H1 (cell line): ENCODE measurements at regions not wholly inside any gene's neighbourhood (a gene's known extent, or its start where the extent isn't known, plus 50 kb on each side); places are given as distances from the start of the nearest gene placed in this dataset.

Experiments
- CTCF ChIA-PET: fragments of 300-600 bp; sonication (Branson Sonifier 250); formaldehyde crosslinking; loops from one replicate; lab custom pipeline; 2021; ENCODE audit not compliant: partially characterized antibody; lab: Charles Lee
- POLR2A ChIA-PET: fragments of 300-600 bp; sonication (Branson Sonifier 250); formaldehyde crosslinking; loops from one replicate; lab custom pipeline; 2021; ENCODE audit warnings: inconsistent platforms; ENCODE audit not compliant: partially characterized antibody; lab: Charles Lee
- DNase-seq, 2 experiments: peaks; one replicate each; pipeline versions ENCODE4 v3.0.0 to v3.0.0-alpha.2; 2010 to 2022; ENCODE audit warnings: low spot score in 2 of 2, low read depth in 1 of 2, mixed read lengths in 1 of 2
- FAIRE-seq: peaks from 2 replicates; lab custom pipeline; 2011; peaks lifted over from hg19 to GRCh38; lab: Jason Lieb, UNC
- H2AFZ ChIP-seq: 2 replicates; pipeline ENCODE4 v1.8.1; 2012; ENCODE audit warnings: low read length, inconsistent platforms
- H2AK5ac ChIP-seq: 2 replicates; pipeline ENCODE4 v1.6.1; 2013; ENCODE audit warnings: low read depth, low read length
- H2BK120ac ChIP-seq: replicated peaks from 2 replicates; pipeline ENCODE3; 2013; ENCODE audit warnings: low read depth, low read length, inconsistent platforms
- H2BK12ac ChIP-seq: 2 replicates; pipeline ENCODE4 v1.6.1; 2013; ENCODE audit warnings: low read depth, low read length
- H2BK15ac ChIP-seq: 2 replicates; pipeline ENCODE4 v1.6.1; 2013; ENCODE audit warnings: low read length
- H2BK20ac ChIP-seq: 2 replicates; pipeline ENCODE4 v1.6.1; 2013; ENCODE audit warnings: low read length
- H2BK5ac ChIP-seq: 2 replicates; pipeline ENCODE4 v1.6.1; 2013; ENCODE audit warnings: low read depth, low read length
- H3K14ac ChIP-seq: 2 replicates; pipeline ENCODE4 v1.6.1; 2013; ENCODE audit warnings: inconsistent platforms; ENCODE audit not compliant: insufficient read length
- H3K18ac ChIP-seq: 2 replicates; pipeline ENCODE4 v1.6.1; 2013; ENCODE audit warnings: low read length; ENCODE audit errors: extremely low read depth
- H3K23ac ChIP-seq: 2 replicates; pipeline ENCODE4 v1.6.1; 2013; ENCODE audit warnings: inconsistent platforms; ENCODE audit not compliant: insufficient read length
- H3K23me2 ChIP-seq: 2 replicates; pipeline ENCODE4 v1.6.1; 2013; ENCODE audit warnings: low read depth, low read length
- H3K27ac ChIP-seq: 2 replicates; pipeline ENCODE4 v1.6.1; 2011; ENCODE audit warnings: low read depth, low read length, inconsistent platforms
- H3K27me3 ChIP-seq, 4 experiments: replicated peaks in 1 of 4; 1 replicate in 1 of 4; 2 replicates in 3 of 4; pipeline versions ENCODE4 v1.6.1 to v1.8.1; 2011 to 2013; ENCODE audit warnings: low read length in 3 of 4, mild to moderate bottlenecking in 3 of 4, inconsistent platforms in 2 of 4, mixed read lengths in 2 of 4, moderate library complexity in 1 of 4; ENCODE audit not compliant: control insufficient read depth in 3 of 4, insufficient read depth in 3 of 4; ENCODE audit errors: extremely low read depth in 1 of 4
- H3K36me3 ChIP-seq, 4 experiments: 2 replicates each; pipeline versions ENCODE4 v1.6.1 to v1.8.1; 2011 to 2013; ENCODE audit warnings: mild to moderate bottlenecking in 4 of 4, low read length in 3 of 4, moderate library complexity in 2 of 4, control low read depth in 1 of 4, inconsistent platforms in 1 of 4; ENCODE audit not compliant: insufficient read depth in 4 of 4, control insufficient read depth in 2 of 4
- H3K4ac ChIP-seq: replicated peaks from 2 replicates; pipeline ENCODE3; 2013; ENCODE audit warnings: low read length, low read depth, mixed read lengths, inconsistent platforms; ENCODE audit not compliant: insufficient read length
- H3K4me1 ChIP-seq, 4 experiments: replicated peaks in 1 of 4; 1 replicate in 1 of 4; 2 replicates in 3 of 4; pipeline versions ENCODE4 v1.6.1 to v1.8.1; 2011 to 2013; ENCODE audit warnings: low read length in 3 of 4, inconsistent platforms in 2 of 4, mixed read lengths in 1 of 4; ENCODE audit not compliant: insufficient read depth in 4 of 4, control insufficient read depth in 3 of 4
- H3K4me2 ChIP-seq, 2 experiments: 2 replicates each; pipeline versions ENCODE4 v1.6.1 to v1.8.1; 2011 to 2013; ENCODE audit warnings: low read depth in 2 of 2, low read length in 2 of 2, control low read depth in 1 of 2, inconsistent platforms in 1 of 2, mild to moderate bottlenecking in 1 of 2; ENCODE audit not compliant: insufficient read depth in 1 of 2
- H3K4me3 ChIP-seq, 4 experiments: fragments of 200-600, 300-600 bp in 1 of 4; sonication (generic), shearing (Covaris generic), sonication (Bioruptor Twin) in 1 of 4; 2 replicates each; pipeline versions ENCODE4 v1.5.1 to v1.8.1; 2011 to 2016; ENCODE audit warnings: low read length in 4 of 4, low read depth in 3 of 4, control low read depth in 2 of 4, inconsistent platforms in 2 of 4, mild to moderate bottlenecking in 2 of 4, mixed read lengths in 1 of 4, moderate library complexity in 1 of 4; ENCODE audit not compliant: insufficient read depth in 2 of 4; ENCODE audit errors: extremely low read depth in 1 of 4
- H3K56ac ChIP-seq: replicated peaks from 2 replicates; pipeline ENCODE3; 2013; ENCODE audit warnings: low read depth, mild to moderate bottlenecking, mixed read lengths, low read length, inconsistent platforms; ENCODE audit not compliant: insufficient read length
- H3K79me1 ChIP-seq: 2 replicates; pipeline ENCODE4 v1.6.1; 2013; ENCODE audit warnings: low read depth, low read length, control low read depth
- H3K79me2 ChIP-seq, 2 experiments: 2 replicates each; pipeline versions ENCODE4 v1.6.1 to v1.8.1; 2012 to 2013; ENCODE audit warnings: low read length in 2 of 2, mild to moderate bottlenecking in 2 of 2, inconsistent platforms in 1 of 2; ENCODE audit not compliant: insufficient read depth in 2 of 2, control insufficient read depth in 1 of 2
- H3K9ac ChIP-seq, 4 experiments: replicated peaks in 1 of 4; 1 replicate in 1 of 4; 2 replicates in 3 of 4; pipeline versions ENCODE4 v1.6.1 to v1.8.1; 2011 to 2013; ENCODE audit warnings: low read depth in 3 of 4, low read length in 3 of 4, control low read depth in 2 of 4, mild to moderate bottlenecking in 2 of 4, moderate library complexity in 2 of 4, inconsistent platforms in 1 of 4; ENCODE audit errors: extremely low read depth in 1 of 4
- H3K9me3 ChIP-seq, 2 experiments: 2 replicates each; pipeline versions ENCODE4 v1.6.1 to v1.8.1; 2012 to 2013; ENCODE audit warnings: mild to moderate bottlenecking in 2 of 2, moderate library complexity in 2 of 2, control low read depth in 1 of 2, inconsistent platforms in 1 of 2, low read depth in 1 of 2, low read length in 1 of 2, mixed read lengths in 1 of 2; ENCODE audit not compliant: insufficient read depth in 2 of 2
- H4K20me1 ChIP-seq, 2 experiments: replicated peaks in 1 of 2; 2 replicates each; pipeline versions ENCODE3 to v1.8.1; 2011 to 2013; ENCODE audit warnings: inconsistent platforms in 2 of 2, low read length in 2 of 2, mild to moderate bottlenecking in 1 of 2; ENCODE audit not compliant: insufficient read depth in 2 of 2, control insufficient read depth in 1 of 2
- H4K5ac ChIP-seq: 2 replicates; pipeline ENCODE4 v1.6.1; 2013; ENCODE audit warnings: low read length, low read depth, mixed read lengths, inconsistent platforms; ENCODE audit not compliant: insufficient read length
- H4K8ac ChIP-seq: 2 replicates; pipeline ENCODE4 v1.8.0; 2013; ENCODE audit warnings: mild to moderate bottlenecking, moderate library complexity, low read length, inconsistent platforms; ENCODE audit not compliant: insufficient read depth; ENCODE audit errors: extremely low read depth
- H4K91ac ChIP-seq: replicated peaks from 2 replicates; pipeline ENCODE3; 2013; ENCODE audit warnings: low read length, mixed read lengths, inconsistent platforms; ENCODE audit not compliant: insufficient read length
- NANOG ChIP-seq: IDR thresholded peaks from 2 replicates; pipeline ENCODE4 v1.6.1; 2011; ENCODE audit warnings: low read length, low read depth, mild to moderate bottlenecking, inconsistent platforms; ENCODE audit not compliant: insufficient read depth, poor library complexity, severe bottlenecking
- YY1 ChIP-seq: IDR thresholded peaks from 2 replicates; pipeline ENCODE4 v1.6.1; 2011; ENCODE audit warnings: low read depth, mild to moderate bottlenecking, low read length
- WGBS, 2 experiments: shearing (Covaris generic) in 1 of 2; methylation state at CpG; one replicate each; pipeline versions ENCODE4 v1.1.6 to v1.1.7; 2013 to 2015; ENCODE audit warnings: low lambda C conversion rate in 2 of 2, mixed read lengths in 2 of 2, inconsistent platforms in 1 of 2, low coverage in 1 of 2, missing lambda C conversion rate in 1 of 2; ENCODE audit not compliant: insufficient replicate concordance in 2 of 2, insufficient coverage in 1 of 2, insufficient read length in 1 of 2; ENCODE audit errors: extremely low coverage in 1 of 2, missing lambda C conversion rate in 1 of 2; 5-methylcytosine and 5-hydroxymethylcytosine counted together

DNA sequence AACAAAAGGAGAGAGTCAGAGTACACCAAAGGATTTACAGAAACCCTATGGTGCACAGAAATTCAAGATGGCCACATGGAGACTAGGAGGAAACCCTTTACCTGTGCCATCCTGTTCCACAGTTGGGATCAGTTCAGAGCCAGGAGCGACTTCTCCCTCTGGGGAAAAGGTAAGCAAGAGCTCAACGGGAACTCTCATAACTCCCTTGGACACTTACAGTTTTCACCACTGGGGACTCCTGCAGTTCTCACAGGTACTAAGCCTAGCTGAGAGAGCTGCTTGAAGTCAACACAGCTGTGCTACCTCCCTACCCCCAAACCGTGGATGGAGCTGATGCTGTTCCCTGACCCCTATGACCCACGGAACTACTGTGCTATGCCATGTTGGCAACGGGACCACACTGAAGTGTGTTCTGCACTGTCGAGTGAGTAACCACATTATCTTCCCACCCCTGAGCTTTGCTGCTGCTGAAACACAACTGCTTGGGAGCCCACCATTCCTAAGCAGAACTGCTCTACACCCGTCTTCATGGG lies 606.8 kb downstream of the GBE1 start:
- WGBS, 2 experiments = 91% methylated on average over 5 of the region's 7 CpGs; no CpG with 5 or more reads in 1 of the 2 experiments

More for the DNA sequence above, 606.8 kb downstream of the GBE1 start:
- Histone ChIP-seq H4K20me1 (no peaks in the 10 kb centered on the region), H3K9ac (no peak overlapping the region), H3K23ac (no peak overlapping the region), H4K5ac (no peak overlapping the region), H3K27ac (no peak overlapping the region), H3K27me3 (no peaks in the 10 kb centered on the region), H3K56ac (no peak overlapping the region), H3K4me3 (no peak overlapping the region), H3K4me2 (no peak overlapping the region), H3K4ac (no peak overlapping the region), H2AK5ac (no peak overlapping the region), H3K79me2 (no peaks in the 10 kb centered on the region), H3K14ac (no peak overlapping the region), H3K4me1 (peaks cover 0 to 3% (median 0%) of the 10 kb centered on the region in 4 experiments; a peak in 4 of 7 replicates)
- CTCF ChIA-PET = interaction anchor here (0.9 to 2.1 kb wide), 5 partner anchors 10 to 148 kb away, joined by 3 to 8 read pairs (median 5); no protein-coding TSS in a partner anchor
- TF ChIP-seq YY1 (peak; percentile 59; the same call in 1 of the 2 replicates), NANOG (no peak)
- TF ChIP-seq, all 59 proteins: peak for 1
- peak overlapping the region; percentile 10 for H2BK120ac ChIP-seq
- H2BK15ac ChIP-seq = peak overlapping the region; percentile 36; the same call in 1 of the 2 replicates
- no peak for FAIRE-seq
- H4K91ac ChIP-seq = peak overlapping the region; percentile 39
- H4K8ac ChIP-seq = no peak overlapping the region; the same call in 1 of the 2 replicates
- POLR2A ChIA-PET = no interaction called here
- H3K9me3 ChIP-seq = no peaks in the 10 kb centered on the region
- H3K23me2 ChIP-seq = no peaks in the 10 kb centered on the region
- no peak overlapping the region for H2BK20ac ChIP-seq
- peak overlapping the region; percentile 67; the same call in 1 of the 2 replicates for H2AFZ ChIP-seq
- no peak overlapping the region for H2BK5ac ChIP-seq
- no peaks in the 10 kb centered on the region for H3K79me1 ChIP-seq
- H2BK12ac ChIP-seq = peak overlapping the region; percentile 6; the same call in 1 of the 2 replicates
- H3K36me3 ChIP-seq = no peaks in the 10 kb centered on the region
- H3K18ac ChIP-seq = 0 out of 2 replicates have a peak overlapping the region, but pooled peaks have one; percentile 29
- DNase-seq = no peak
